OCI-LY3 (cell line): ENCODE measurements at regions not wholly inside any gene's neighbourhood (a gene's known extent, or its start where the extent isn't known, plus 50 kb on each side); places are given as distances from the start of the nearest gene placed in this dataset.

Source experiments
- H2AFZ ChIP-seq: fragments of 200-600, 300-600 bp; shearing (Covaris generic); 2 replicates; pipeline ENCODE4 v1.6.0; 2014; ENCODE audit warnings: antibody characterized with exemption, low read depth, low read length
- H3K27ac ChIP-seq: fragments of 200-600, 300-600 bp; sonication (generic); 2 replicates; pipeline ENCODE4 v1.5.1; 2014; ENCODE audit warnings: mild to moderate bottlenecking, low read length, moderate library complexity, mixed read lengths
- H3K27me3 ChIP-seq: fragments of 200-600, 300-600 bp; sonication (generic); 2 replicates; pipeline ENCODE4 v1.6.1; 2014; ENCODE audit warnings: low read depth, low read length, mixed read lengths
- H3K36me3 ChIP-seq: fragments of 200-600, 300-600 bp; sonication (generic); replicated peaks from 2 replicates; pipeline ENCODE3; 2014; ENCODE audit warnings: low read depth, low read length, mixed read lengths
- H3K4me1 ChIP-seq: fragments of 300-600, 200-600 bp; sonication (generic); 2 replicates; pipeline ENCODE4 v1.6.1; 2014; ENCODE audit warnings: low read length, mixed read lengths
- H3K4me2 ChIP-seq: fragments of 200-600, 300-600 bp; sonication (generic); 2 replicates; pipeline ENCODE4 v1.6.1; 2014; ENCODE audit warnings: low read length, mixed read lengths
- H3K4me3 ChIP-seq: fragments of 300-600, 200-600 bp; sonication (generic); 2 replicates; pipeline ENCODE4 v1.5.1; 2014; ENCODE audit warnings: antibody characterized with exemption, mild to moderate bottlenecking, low read length, moderate library complexity
- H3K79me2 ChIP-seq: fragments of 300-600, 200-600 bp; shearing (Covaris generic); 2 replicates; pipeline ENCODE4 v1.6.1; 2014; ENCODE audit warnings: mild to moderate bottlenecking, low read length, mixed read lengths
- H3K9ac ChIP-seq: fragments of 300-600, 200-600 bp; shearing (Covaris generic); 2 replicates; pipeline ENCODE4 v1.6.0; 2014; ENCODE audit warnings: mild to moderate bottlenecking, low read length, moderate library complexity
- H3K9me3 ChIP-seq: fragments of 200-600, 300-600 bp; shearing (Covaris generic); 2 replicates; pipeline ENCODE4 v1.6.1; 2014; ENCODE audit warnings: low read length, mixed read lengths; ENCODE audit not compliant: insufficient read depth
- H4K20me1 ChIP-seq: fragments of 200-600, 300-600 bp; sonication (generic); 2 replicates; pipeline ENCODE4 v1.6.1; 2016; ENCODE audit warnings: low read length, mixed read lengths; ENCODE audit not compliant: insufficient read depth
- CTCF ChIP-seq: fragments of 200-600, 300-600 bp; sonication (generic); IDR thresholded peaks from 2 replicates; pipeline ENCODE4 v1.5.1; 2014; ENCODE audit warnings: antibody characterized with exemption, low read length, low read depth
- EZH2phosphoT487 ChIP-seq: fragments of 200-600 bp; shearing (Covaris generic); IDR thresholded peaks from 2 replicates; pipeline ENCODE4 v1.6.1; 2018; ENCODE audit warnings: antibody characterized with exemption, mixed run types, low read depth

DNA sequence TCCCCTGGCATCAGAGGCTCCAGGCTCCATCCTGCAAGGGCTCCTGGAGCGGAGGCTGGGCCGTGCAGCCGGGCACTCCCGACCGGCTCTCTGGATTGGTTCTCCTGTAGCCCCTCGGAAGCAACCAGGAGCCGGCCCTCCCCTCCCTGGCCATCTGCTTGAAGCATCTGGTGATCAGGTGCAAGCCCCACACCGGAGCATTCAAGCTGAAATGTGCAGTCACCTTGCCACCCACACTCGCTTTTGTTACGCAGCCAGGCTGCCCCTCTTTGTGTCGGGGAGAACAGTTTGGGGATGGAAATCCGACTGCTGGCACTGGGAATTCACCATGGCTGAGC is 258.8 kb downstream of the ZNF536 start:
- Histone ChIP-seq H2AFZ (no peak overlapping the region), H3K9ac (no peak overlapping the region), H3K4me2 (no peak overlapping the region), H3K79me2 (no peaks in the 10 kb centered on the region), H3K27me3 (no peaks in the 10 kb centered on the region), H3K27ac (no peak overlapping the region), H3K9me3 (no peaks in the 10 kb centered on the region), H3K4me3 (no peak overlapping the region), H3K4me1 (no peaks in the 10 kb centered on the region), H3K36me3 (no peaks in the 10 kb centered on the region), H4K20me1 (no peaks in the 10 kb centered on the region)
- TF ChIP-seq CTCF (no peak), EZH2phosphoT487 (no peak)

- no peak overlapping the region for H3K4me2 ChIP-seq
- H3K36me3 ChIP-seq = no peaks in the 10 kb centered on the region
- H3K27me3 ChIP-seq = no peaks in the 10 kb centered on the region
- no peak overlapping the region for H3K27ac ChIP-seq
- H3K4me3 ChIP-seq = no peak overlapping the region
- no peaks in the 10 kb centered on the region for H3K4me1 ChIP-seq
- H2AFZ ChIP-seq = no peak overlapping the region
- no peaks in the 10 kb centered on the region for H3K9me3 ChIP-seq
- TF ChIP-seq CTCF (no peak), EZH2phosphoT487 (no peak)
- no peaks in the 10 kb centered on the region for H3K79me2 ChIP-seq
- no peaks in the 10 kb centered on the region for H4K20me1 ChIP-seq
- H3K9ac ChIP-seq = no peak overlapping the region
Observed at GRCh38 chr19:30630289-30631032, 258.3 kb downstream of the ZNF536 start.

GRCh38 chr19:30629086-30629485 is 256.9 kb downstream of the ZNF536 start:
- Histone ChIP-seq H3K27me3 (no peaks in the 10 kb centered on the region), H4K20me1 (no peaks in the 10 kb centered on the region), H3K27ac (no peak overlapping the region), H3K36me3 (no peaks in the 10 kb centered on the region), H3K9me3 (peaks cover 5% of the 10 kb centered on the region; the same call in 1 of the 2 replicates), H2AFZ (no peak overlapping the region), H3K9ac (no peak overlapping the region), H3K4me1 (no peaks in the 10 kb centered on the region), H3K4me3 (no peak overlapping the region), H3K4me2 (no peak overlapping the region), H3K79me2 (no peaks in the 10 kb centered on the region)
- TF ChIP-seq CTCF (no peak), EZH2phosphoT487 (no peak)

DNA sequence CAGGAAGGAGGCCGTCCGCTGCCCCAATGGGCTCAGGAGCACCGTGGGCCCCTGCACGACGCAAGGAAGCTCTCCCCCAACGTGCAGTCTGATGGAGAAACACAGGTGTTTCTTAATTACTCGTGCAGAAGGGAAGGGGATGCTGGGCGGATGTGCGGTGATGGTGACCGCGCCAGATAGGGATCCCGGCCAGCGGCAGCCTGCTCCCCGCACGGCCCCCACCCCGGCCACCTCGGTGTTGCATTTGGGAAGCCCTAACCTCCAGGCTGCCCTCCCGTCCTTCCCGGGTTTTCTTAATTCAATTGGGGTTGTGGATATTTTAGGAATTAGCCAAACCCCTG is 254.4 kb downstream of the ZNF536 start:
- Histone ChIP-seq H3K4me1 (no peaks in the 10 kb centered on the region), H3K9me3 (peaks cover 9% of the 10 kb centered on the region; the same call in 1 of the 2 replicates), H3K4me3 (no peak overlapping the region), H2AFZ (no peak overlapping the region), H4K20me1 (no peaks in the 10 kb centered on the region), H3K27ac (no peak overlapping the region), H3K27me3 (no peaks in the 10 kb centered on the region), H3K9ac (no peak overlapping the region), H3K79me2 (no peaks in the 10 kb centered on the region), H3K36me3 (no peaks in the 10 kb centered on the region), H3K4me2 (no peak overlapping the region)
- no peak for TF ChIP-seq CTCF
- TF ChIP-seq EZH2phosphoT487 = no peak
